ENCODE measurements at regions not wholly inside any gene's neighbourhood (a gene's known extent, or its start where the extent isn't known, plus 50 kb on each side); places are given as distances from the start of the nearest gene placed in this dataset.

DNA sequence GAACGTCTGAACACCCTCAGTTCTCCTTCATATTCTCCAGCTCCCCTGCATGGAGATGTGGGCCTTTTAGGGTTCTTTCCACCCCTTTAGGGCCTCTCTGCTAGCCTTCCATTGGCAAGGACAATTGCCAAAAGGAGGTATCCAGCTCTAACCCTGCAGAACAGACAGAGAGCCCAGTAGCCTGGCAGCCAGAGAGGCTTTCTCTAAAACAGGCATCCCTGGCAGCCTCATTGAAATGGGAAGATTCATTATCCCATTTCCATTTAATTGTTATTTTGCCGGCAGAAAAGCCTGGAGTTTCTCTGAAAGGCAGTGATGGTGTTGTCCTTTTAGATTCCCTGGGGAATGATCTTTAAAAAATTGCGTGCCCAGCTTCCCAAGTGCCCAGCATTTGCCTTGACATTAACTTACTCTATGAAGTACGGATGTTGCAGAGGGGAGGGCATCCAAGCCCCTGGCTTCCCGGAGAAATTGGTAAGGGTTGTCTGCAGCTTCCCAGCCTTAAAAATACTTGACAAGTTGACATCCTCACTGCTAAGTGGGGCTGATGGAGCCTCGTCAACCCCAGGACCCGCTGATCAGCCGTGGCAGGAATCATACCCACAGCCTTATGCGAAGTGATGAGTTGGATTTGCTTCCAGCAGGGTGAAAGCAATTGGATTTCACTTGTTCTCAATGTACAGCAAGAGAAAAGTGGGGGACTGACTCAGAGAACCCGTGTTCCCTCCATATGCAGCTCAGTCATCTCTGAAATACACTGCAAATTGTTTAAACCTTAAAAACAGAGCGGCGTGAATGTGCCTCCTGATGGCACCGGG lies 244.1 kb downstream of the CRLF2 start:
- H3K27ac ChIP-seq (ENCODE audit: low read depth) = no peak overlapping the region

More for the DNA sequence above, 244.1 kb downstream of the CRLF2 start:
- Mint-ChIP-seq H3K27me3 (ENCODE audit: insufficient read depth, low read depth, poor library complexity) (peaks cover 2% of the 10 kb centered on the region), H3K36me3 (ENCODE audit: low read depth) (peaks cover 21% of the 10 kb centered on the region), H3K4me3 (no peak overlapping the region), H3K4me1 (no peaks in the 10 kb centered on the region), H3K9me3 (peaks cover 37% of the 10 kb centered on the region), H3K27ac (no peak overlapping the region)
- Histone ChIP-seq H3K9me2 (ENCODE audit: insufficient read depth) (no peaks in the 10 kb centered on the region), H3K4me3 (no peak overlapping the region), H3K4me1 (ENCODE audit: insufficient read depth) (no peaks in the 10 kb centered on the region; the same call in 1 of the 2 replicates), H3F3A (replicated peaks; ENCODE audit: low read depth) (no peaks in the 10 kb centered on the region), H4K20me1 (replicated peaks; ENCODE audit: insufficient read depth) (no peaks in the 10 kb centered on the region), H3K36me3 (ENCODE audit: insufficient read depth) (no peaks in the 10 kb centered on the region), H2AFZ (no peak overlapping the region), H3K4me2 (no peak overlapping the region), H3K27me3 (ENCODE audit: insufficient read depth) (no peaks in the 10 kb centered on the region), H3K79me2 (replicated peaks; ENCODE audit: insufficient read depth) (no peaks in the 10 kb centered on the region)
- TF ChIP-seq EZH2phosphoT487 (IDR thresholded peaks at IDR 0.05; ENCODE audit: unreplicated experiment) = no peak
- TF ChIP-seq, protein P1, sequence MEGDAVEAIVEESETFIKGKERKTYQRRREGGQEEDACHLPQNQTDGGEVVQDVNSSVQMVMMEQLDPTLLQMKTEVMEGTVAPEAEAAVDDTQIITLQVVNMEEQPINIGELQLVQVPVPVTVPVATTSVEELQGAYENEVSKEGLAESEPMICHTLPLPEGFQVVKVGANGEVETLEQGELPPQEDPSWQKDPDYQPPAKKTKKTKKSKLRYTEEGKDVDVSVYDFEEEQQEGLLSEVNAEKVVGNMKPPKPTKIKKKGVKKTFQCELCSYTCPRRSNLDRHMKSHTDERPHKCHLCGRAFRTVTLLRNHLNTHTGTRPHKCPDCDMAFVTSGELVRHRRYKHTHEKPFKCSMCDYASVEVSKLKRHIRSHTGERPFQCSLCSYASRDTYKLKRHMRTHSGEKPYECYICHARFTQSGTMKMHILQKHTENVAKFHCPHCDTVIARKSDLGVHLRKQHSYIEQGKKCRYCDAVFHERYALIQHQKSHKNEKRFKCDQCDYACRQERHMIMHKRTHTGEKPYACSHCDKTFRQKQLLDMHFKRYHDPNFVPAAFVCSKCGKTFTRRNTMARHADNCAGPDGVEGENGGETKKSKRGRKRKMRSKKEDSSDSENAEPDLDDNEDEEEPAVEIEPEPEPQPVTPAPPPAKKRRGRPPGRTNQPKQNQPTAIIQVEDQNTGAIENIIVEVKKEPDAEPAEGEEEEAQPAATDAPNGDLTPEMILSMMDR (conservative IDR thresholded peaks at IDR 0.05; ENCODE audit: low read depth in 2 of 2) = no peak
- no peak for TF ChIP-seq ZNF114 (CRISPR knock-in tag; IDR thresholded peaks at IDR 0.05)
- TF ChIP-seq CREB1 (CRISPR knock-in tag; IDR thresholded peaks at IDR 0.05; ENCODE audit: low read depth) = no peak
- no peak for TF ChIP-seq STAT1 (IDR thresholded peaks at IDR 0.05; ENCODE audit: unreplicated experiment)
- no peak for TF ChIP-seq JUNB (IDR thresholded peaks at IDR 0.05; ENCODE audit: unreplicated experiment)
- TF ChIP-seq ZNF331 (CRISPR knock-in tag; IDR thresholded peaks at IDR 0.05; ENCODE audit: low read depth) = no peak
- TF ChIP-seq, protein P2, sequence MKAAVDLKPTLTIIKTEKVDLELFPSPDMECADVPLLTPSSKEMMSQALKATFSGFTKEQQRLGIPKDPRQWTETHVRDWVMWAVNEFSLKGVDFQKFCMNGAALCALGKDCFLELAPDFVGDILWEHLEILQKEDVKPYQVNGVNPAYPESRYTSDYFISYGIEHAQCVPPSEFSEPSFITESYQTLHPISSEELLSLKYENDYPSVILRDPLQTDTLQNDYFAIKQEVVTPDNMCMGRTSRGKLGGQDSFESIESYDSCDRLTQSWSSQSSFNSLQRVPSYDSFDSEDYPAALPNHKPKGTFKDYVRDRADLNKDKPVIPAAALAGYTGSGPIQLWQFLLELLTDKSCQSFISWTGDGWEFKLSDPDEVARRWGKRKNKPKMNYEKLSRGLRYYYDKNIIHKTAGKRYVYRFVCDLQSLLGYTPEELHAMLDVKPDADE (IDR thresholded peaks at IDR 0.05) = no peak
- TF ChIP-seq EZH2 (IDR thresholded peaks at IDR 0.05; ENCODE audit: low read depth, unreplicated experiment) = no peak
- TF ChIP-seq, protein P3, sequence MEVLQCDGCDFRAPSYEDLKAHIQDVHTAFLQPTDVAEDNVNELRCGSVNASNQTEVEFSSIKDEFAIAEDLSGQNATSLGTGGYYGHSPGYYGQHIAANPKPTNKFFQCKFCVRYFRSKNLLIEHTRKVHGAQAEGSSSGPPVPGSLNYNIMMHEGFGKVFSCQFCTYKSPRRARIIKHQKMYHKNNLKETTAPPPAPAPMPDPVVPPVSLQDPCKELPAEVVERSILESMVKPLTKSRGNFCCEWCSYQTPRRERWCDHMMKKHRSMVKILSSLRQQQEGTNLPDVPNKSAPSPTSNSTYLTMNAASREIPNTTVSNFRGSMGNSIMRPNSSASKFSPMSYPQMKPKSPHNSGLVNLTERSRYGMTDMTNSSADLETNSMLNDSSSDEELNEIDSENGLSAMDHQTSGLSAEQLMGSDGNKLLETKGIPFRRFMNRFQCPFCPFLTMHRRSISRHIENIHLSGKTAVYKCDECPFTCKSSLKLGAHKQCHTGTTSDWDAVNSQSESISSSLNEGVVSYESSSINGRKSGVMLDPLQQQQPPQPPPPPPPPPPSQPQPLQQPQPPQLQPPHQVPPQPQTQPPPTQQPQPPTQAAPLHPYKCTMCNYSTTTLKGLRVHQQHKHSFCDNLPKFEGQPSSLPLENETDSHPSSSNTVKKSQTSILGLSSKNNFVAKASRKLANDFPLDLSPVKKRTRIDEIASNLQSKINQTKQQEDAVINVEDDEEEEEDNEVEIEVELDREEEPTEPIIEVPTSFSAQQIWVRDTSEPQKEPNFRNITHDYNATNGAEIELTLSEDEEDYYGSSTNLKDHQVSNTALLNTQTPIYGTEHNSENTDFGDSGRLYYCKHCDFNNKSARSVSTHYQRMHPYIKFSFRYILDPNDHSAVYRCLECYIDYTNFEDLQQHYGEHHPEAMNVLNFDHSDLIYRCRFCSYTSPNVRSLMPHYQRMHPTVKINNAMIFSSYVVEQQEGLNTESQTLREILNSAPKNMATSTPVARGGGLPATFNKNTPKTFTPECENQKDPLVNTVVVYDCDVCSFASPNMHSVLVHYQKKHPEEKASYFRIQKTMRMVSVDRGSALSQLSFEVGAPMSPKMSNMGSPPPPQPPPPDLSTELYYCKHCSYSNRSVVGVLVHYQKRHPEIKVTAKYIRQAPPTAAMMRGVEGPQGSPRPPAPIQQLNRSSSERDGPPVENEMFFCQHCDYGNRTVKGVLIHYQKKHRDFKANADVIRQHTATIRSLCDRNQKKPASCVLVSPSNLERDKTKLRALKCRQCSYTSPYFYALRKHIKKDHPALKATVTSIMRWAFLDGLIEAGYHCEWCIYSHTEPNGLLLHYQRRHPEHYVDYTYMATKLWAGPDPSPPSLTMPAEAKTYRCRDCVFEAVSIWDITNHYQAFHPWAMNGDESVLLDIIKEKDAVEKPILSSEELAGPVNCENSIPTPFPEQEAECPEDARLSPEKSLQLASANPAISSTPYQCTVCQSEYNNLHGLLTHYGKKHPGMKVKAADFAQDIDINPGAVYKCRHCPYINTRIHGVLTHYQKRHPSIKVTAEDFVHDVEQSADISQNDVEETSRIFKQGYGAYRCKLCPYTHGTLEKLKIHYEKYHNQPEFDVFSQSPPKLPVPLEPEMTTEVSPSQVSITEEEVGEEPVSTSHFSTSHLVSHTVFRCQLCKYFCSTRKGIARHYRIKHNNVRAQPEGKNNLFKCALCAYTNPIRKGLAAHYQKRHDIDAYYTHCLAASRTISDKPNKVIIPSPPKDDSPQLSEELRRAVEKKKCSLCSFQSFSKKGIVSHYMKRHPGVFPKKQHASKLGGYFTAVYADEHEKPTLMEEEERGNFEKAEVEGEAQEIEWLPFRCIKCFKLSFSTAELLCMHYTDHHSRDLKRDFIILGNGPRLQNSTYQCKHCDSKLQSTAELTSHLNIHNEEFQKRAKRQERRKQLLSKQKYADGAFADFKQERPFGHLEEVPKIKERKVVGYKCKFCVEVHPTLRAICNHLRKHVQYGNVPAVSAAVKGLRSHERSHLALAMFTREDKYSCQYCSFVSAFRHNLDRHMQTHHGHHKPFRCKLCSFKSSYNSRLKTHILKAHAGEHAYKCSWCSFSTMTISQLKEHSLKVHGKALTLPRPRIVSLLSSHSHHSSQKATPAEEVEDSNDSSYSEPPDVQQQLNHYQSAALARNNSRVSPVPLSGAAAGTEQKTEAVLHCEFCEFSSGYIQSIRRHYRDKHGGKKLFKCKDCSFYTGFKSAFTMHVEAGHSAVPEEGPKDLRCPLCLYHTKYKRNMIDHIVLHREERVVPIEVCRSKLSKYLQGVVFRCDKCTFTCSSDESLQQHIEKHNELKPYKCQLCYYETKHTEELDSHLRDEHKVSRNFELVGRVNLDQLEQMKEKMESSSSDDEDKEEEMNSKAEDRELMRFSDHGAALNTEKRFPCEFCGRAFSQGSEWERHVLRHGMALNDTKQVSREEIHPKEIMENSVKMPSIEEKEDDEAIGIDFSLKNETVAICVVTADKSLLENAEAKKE (CRISPR knock-in tag; IDR thresholded peaks at IDR 0.05) = no peak
- ATAC-seq = no peak
- no peak for DNase-seq (ENCODE audit: low spot score)

All from GM23338 (cell line).